Astrocyte of the spinal cord (primary cell): ENCODE measurements at regions not wholly inside any gene's neighbourhood (a gene's known extent, or its start where the extent isn't known, plus 50 kb on each side); places are given as distances from the start of the nearest gene placed in this dataset.

Experiments
- DNase-seq: peaks from one replicate; pipeline ENCODE4 v3.0.0; 2011; ENCODE audit warnings: low read depth, low spot score
- H3K4me3 ChIP-seq: 2 replicates; pipeline ENCODE4 v1.5.1; 2011; ENCODE audit warnings: low read depth, mild to moderate bottlenecking, low read length, moderate library complexity
- in situ Hi-C: cut with HindIII; loops from 2 replicates; pipeline ENCODE4 v1.10.0; 2017; ENCODE audit warnings: low sequenced_read_pairs
- TF ChIP-seq, protein P1 (sequence below): IDR thresholded peaks from 2 replicates; pipeline ENCODE4 v1.5.1; 2012; ENCODE audit warnings: low read depth, mild to moderate bottlenecking, low read length, inconsistent platforms

DNA sequence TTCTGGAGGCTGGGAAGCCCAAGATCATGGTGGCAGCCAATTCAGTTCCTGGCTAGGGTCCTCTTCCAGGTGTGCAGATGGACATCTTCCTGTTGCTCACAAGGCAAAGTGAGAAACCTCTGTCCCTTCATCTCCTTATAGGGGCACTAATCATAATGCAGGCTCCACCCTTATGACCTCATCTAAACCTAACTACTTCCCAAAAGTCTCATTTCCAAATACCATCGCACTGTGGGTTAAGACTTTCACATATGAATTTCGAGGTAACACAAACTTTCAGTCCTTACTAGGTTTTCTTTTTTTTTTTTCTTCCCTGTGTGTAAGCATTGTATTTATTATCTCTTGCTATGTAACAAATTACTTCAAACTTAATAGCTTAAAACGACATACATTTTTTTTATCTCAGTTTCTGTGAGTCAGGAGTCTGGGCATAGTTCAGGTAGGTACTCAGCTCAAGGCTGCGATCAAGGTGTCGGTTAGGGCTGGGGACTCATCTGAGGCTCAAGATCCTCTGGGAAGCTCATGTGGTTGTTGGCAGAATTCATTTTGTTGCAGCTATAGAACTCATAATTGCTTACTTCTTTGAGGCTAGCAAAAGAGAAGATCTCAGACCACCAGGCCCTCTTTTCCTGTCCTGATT lies 204.7 kb upstream of the STK26 start:
- in situ Hi-C loops, result no loop called here
- DNase-seq, result no peak
- H3K4me3 ChIP-seq, result no peak overlapping the region
- TF ChIP-seq, protein P1, sequence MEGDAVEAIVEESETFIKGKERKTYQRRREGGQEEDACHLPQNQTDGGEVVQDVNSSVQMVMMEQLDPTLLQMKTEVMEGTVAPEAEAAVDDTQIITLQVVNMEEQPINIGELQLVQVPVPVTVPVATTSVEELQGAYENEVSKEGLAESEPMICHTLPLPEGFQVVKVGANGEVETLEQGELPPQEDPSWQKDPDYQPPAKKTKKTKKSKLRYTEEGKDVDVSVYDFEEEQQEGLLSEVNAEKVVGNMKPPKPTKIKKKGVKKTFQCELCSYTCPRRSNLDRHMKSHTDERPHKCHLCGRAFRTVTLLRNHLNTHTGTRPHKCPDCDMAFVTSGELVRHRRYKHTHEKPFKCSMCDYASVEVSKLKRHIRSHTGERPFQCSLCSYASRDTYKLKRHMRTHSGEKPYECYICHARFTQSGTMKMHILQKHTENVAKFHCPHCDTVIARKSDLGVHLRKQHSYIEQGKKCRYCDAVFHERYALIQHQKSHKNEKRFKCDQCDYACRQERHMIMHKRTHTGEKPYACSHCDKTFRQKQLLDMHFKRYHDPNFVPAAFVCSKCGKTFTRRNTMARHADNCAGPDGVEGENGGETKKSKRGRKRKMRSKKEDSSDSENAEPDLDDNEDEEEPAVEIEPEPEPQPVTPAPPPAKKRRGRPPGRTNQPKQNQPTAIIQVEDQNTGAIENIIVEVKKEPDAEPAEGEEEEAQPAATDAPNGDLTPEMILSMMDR, result no peak

DNA sequence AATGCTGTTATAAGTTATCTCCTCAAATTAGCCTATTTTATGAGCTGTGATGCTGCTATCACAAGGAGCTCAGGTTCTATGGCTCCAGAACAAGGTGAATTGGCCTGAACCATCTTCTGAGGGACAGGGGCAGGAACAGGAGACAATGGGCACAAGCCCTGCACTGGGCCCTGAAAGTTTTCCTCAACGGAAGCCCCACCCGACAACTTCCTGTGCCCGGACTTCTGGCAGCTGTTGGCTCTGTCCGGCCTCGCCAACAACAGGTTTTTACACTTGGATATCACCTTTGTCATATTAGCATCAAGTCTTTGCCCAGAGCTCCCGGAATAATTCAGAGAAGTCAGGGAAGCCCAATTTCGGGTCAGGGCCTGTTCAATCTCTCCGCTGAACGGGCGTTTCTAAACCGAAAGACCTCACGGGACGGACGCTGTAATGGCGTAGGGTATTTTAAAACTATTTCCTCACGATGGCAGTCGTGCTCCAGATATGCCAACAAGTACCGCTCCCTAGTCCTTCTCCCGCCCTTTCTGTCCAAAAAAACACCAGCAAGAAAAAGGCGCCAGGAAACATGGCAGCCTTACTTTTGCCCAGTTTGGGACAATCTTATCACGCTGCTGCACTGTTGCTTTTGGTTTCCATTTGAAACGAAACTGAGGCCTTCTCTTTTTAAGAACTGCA lies 201.0 kb upstream of the STK26 start:
- H3K4me3 ChIP-seq, result peak overlapping the region; percentile 44
- TF ChIP-seq, protein P1, result no peak
- in situ Hi-C loops, result no loop called here
- peak; percentile 86 for DNase-seq

DNA sequence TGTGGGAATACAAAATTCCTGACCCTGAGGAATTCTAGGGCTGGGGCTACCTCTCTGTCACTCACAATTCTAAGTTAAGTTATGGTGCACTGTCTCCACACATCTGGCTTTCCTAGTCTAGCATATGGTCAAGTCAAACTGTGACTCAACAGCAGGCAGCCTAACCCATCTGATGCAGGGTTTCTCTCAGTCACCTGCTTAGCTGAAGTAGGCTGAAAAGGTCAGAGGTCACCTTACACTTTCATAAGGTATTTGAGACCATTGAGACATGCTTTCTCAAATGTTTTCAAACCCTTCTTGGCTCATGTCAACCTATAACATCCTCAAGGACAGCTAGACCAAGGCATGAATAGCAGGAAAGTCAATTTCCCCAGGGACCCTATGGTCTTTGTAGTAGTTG lies 196.5 kb upstream of the STK26 start:
- in situ Hi-C loops, result no loop called here
- H3K4me3 ChIP-seq, result no peak overlapping the region
- no peak for DNase-seq
- TF ChIP-seq, protein P1, result no peak

DNA sequence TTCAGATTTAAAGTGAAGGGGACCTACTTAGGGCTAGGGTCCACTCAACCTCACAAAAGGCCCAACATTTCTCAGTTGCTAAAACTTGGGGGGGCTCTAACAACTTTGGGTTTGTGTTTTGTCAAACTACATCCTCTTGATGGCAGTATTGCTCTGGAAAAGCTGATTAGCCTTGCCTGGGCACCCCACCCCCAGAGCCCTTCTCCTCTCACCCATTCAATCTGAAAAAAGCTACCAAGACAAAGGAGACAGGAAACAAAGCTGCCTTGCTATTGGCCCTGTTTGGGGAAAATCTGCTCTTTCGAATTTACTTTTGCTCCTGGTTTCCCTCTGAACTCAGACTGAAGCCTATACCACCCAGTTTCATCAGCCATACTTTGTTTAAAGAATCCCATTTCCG lies 195.2 kb upstream of the STK26 start:
- in situ Hi-C loops, result no loop called here
- DNase-seq, result peak; percentile 20
- TF ChIP-seq, protein P1, result no peak
- no peak overlapping the region for H3K4me3 ChIP-seq

DNA sequence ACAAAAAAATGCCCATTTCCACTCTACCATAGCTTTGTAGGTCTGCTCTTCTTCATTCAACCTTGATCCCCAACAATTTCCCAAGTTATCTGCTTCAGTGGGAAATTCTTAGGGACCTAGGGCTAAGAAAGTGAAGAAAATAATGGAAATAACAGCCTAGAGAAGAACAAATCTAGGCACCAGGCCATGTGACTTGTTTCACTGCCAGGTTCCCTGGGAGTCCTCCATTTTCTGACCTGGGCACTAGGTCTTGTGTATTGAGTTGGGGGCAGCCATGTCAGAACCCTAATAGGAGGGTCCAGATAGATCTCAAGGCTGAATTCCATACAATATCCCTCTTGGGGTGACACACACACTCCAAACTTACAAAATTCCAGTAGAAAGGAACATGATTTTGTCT lies 194.6 kb upstream of the STK26 start:
- no peak overlapping the region for H3K4me3 ChIP-seq
- in situ Hi-C loops, result no loop called here
- no peak for DNase-seq
- TF ChIP-seq, protein P1, result no peak

DNA sequence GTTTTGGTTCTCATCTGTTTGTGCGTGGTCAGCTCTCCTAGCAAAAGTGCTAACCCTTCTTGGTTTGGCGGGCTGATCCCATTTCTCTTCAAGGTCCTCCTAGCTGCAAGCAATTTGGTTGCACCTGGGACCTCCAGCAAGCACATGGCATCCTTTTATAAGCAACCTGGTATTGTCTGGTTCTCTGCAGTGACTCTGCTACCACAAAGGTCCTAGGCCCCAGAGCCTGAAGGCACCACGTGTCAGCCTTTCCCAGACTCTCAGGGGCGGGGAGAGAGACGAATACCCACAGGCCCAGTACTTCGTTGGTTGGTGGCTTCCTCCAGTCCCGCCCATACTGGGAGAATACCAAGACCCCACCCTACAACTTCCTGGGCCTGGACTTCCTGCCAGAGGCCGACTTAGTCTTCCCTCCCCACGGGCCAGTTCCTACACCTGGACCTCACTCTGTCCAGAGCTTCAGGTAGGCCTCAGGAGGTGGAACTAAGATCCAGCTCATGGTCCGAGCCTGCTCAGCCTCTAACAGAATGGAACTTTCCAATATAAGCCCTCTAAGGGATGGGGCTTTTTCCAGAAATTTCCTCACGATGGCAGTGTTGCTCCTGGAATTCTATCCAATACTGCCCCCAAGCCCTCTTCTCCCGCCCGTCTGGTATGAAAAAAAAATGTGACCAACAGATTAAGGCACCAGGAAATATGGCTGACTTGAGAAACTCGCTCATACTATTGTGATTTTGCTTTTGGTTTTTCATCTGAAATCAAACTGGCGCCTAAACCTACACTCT lies 192.5 kb upstream of the STK26 start:
- peak; percentile 83 for DNase-seq
- in situ Hi-C loops, result no loop called here
- TF ChIP-seq, protein P1, result peak; percentile 49
- peak overlapping the region; percentile 29 for H3K4me3 ChIP-seq
